ENCODE measurements at regions not wholly inside any gene's neighbourhood (a gene's known extent, or its start where the extent isn't known, plus 50 kb on each side); places are given as distances from the start of the nearest gene placed in this dataset.

GRCh38 chr2:41705634-41706033 lies 342.2 kb upstream of the PKDCC start:
- no peak for DNase-seq

DNA sequence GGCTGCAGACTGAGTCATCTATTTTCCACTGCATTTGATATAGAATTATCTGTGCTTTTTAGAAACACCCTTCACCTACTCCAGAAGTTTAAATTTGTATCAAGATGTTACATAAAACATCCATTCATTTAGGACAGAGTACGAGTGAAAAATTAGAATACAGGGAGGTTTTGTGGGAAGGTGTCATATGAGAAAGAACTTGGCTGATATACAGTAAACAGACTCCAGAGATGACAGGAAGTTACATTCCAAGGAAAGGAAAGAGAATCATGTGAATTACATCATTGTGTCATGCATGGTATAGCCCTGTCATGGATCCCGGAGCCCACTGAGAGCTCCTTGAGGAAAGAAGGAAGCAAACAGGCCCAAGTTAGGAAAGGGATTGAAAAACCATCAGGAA lies 341.5 kb upstream of the PKDCC start:
- no peak for DNase-seq

DNA sequence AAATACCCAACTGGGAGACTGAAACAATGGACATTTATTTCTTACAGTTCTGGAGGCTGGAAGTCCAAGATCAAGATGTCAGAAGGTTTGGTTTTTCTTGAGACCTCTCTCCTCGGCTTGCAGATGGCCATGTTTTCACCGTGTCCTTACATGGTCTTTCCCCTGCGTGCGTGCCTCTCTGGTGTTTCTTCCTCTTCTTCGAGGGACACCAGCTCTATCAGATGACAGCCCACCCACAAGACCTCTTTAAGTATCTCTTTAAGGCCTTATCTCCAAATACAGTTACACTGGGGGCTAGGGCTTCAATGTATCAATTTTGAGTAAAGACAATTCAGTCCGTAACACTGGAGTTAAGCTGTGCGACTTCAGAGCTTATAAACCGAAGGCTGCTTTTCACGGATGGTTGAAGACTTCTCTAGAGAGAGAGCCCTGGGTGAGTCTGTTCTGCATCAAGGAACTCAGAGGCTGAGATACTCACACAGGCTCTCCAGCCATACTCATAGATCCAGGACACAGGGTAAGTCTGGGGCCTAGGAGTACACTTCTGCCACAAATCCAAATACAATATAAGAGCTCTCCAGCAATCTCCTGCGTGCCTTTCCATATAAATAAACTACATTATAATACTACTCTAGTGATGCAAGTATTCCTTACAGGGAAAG lies 339.9 kb upstream of the PKDCC start:
- no peak for DNase-seq

GRCh38 chr2:41709702-41710599 lies 337.9 kb upstream of the PKDCC start:
- no peak for DNase-seq

- no peak for DNase-seq
Observed at GRCh38 chr2:41710944-41711343, 336.9 kb upstream of the PKDCC start.

DNA sequence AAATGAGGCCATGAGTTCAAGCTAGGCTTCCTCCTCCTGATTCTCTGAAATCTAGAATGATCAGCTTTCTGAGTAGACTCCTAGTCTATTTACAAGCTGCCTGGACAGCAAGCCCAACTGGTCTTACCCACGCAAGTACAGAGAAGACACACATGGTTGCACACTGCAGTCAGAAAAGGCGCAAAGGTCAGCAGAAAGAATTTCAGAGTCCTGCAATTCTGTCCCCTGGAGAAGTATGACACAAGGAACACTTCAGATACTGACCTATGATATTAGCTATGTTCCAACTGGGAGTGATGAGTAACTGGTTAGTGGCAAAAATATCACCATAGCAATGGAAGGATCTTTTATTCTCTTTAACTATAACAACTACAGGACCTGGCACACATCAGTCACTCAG lies 336.1 kb upstream of the PKDCC start:
- DNase-seq, result no peak

DNA sequence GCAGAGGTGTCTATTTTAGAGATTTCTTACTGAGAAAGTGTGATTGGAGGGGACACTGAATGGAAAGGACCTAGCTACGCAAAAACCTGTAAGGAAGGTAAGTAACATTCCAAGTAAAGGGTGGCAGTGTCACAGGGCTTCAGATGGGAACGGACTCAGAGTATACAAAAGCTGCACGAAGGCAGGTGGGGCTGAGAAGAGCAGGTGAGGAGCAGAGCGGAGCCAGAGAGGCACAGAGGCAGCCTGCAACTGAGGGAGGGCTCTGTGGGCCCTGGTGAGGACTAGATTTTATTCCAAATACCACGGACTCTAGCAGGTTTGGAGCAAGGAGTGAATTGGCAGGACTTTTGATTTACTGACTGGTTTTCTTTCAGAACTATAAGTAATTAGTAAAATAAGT lies 331.3 kb upstream of the PKDCC start:
- peak; percentile 60 for DNase-seq

- peak; percentile 16 for DNase-seq
Observed at GRCh38 chr2:41717839-41718238, 330.0 kb upstream of the PKDCC start.

GRCh38 chr2:41718705-41719104 lies 329.1 kb upstream of the PKDCC start:
- no peak for DNase-seq

- peak; percentile 25 for DNase-seq
Observed at GRCh38 chr2:41719756-41720155, 328.1 kb upstream of the PKDCC start.

DNA sequence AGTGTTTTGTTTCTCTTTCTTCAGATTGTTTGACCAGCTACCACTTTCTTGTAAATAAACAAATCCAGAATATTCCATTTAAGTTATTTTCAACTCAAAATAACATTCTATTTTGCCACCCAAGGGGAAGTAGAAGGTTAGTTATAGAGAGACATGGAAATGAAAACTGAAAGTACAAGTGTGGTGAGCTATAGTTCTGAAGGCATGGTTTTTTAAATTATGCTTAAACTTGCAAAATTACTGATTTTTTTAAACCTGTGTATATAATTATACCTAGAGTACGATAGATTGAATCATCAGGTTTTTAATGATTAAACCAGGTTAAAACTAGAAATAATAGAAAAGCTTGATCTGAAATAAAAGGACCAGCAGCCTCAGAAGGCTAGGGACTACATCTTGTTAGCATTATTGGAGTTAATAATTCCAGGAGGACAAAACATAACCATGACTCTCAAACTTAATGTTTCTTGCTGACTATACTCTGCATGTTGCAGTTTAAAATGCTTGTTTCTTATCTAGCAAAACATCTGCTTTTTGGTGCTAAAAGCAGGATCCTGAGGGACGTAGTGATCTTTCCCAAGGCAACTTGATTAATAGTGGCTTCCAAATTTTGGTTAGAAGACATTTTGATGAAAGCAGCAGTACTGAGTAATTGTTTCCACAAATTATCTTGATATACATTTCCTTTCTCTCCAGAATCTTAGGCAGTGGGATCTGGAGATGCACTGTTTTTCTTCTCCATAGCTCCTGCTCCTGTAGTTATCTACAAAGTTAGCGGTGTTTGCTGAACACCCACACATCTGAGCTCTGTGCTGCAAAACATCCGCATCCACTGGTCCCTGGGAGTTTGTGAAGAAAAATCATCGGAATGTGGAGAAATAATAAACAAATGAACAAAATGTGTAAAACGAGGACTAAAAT lies 327.2 kb upstream of the PKDCC start:
- no peak for DNase-seq

GRCh38 chr2:41722668-41723369 lies 325.0 kb upstream of the PKDCC start:
- peak; percentile 67 for DNase-seq

- DNase-seq, result no peak
Observed at GRCh38 chr2:41723526-41723925, 324.3 kb upstream of the PKDCC start.

DNA sequence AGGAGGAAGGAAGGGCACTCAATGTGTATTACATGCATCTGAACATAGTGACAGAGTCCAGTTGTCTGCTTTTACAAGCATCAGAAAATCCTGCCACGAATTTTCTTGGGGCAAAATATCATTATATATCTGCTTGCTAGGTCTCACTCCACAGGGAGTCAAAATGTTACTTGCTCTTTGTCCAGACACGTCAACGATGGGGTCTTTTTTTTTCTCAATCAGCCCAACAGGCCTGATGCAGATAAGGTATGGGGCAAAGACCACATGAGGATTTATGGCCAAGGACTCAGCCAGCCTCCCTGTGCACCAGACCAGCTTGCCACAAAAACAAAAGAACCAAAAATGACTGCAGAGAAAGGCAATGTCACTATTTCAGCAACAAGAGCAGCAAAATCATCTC lies 323.4 kb upstream of the PKDCC start:
- DNase-seq, result no peak

DNA sequence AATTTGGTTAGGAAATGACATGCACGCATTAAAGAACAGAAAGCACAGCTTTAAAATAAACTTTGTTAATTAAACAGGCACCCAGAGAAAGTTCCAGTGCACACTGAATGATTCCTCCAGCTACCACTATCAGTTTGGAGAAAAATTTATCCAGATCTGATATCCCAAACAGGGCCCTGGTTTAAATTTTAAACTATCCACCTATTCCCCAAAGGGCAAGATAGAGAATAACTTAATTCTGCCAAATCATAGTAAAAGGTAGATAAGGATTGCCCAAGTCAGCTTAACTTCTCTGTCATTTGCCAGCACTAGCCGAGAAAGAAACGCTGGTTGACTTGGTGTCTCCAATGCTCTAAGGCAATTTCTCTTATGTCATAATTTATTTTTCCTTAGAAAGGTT lies 321.9 kb upstream of the PKDCC start:
- DNase-seq, result no peak

GRCh38 chr2:41726364-41726763 lies 321.5 kb upstream of the PKDCC start:
- DNase-seq, result no peak

DNA sequence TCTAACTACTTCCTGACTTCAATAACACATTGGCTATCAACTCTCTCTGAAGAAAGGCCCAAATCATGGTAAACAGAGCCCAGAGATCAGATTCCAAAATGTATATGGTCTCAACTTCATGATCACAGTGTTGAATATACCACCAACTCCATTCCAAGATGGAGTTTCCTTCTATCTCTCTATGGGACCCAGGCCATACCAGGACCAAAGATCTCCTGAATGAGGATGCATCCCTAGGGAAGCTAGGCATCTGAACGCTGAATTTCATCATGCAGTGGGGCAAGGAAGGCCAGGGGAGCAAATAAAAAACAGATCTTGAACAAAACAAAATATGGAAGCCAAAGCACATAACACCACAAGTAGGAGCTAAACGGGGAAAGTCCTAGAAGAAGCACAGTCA lies 320.7 kb upstream of the PKDCC start:
- no peak for DNase-seq

- DNase-seq, result no peak
Observed at GRCh38 chr2:41727711-41728110, 320.1 kb upstream of the PKDCC start.

DNA sequence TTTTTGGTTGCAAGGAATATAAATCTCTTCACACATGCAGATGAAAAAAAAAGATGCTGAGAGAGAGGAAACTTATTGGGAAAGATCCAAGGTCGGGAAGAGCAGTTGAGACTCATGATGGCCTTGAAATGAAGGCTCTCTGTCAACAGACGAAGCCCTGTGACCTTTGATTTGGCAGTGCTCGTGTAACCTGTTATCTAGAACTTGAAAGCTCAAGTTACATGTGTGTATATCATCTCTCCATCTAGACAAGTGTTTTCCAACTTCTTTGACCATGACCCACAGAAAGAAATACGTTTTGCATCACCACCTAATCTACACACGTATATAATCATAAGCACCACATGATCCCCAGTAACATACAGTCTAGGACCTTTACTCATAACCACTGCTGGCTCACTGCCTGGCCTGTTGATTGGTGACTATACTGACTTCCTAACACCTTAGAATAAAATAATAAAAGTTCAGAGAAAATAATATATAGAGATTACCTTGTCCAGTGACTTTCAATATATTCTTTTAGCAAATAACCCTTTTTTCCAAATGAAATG lies 319.0 kb upstream of the PKDCC start:
- peak; percentile 19 for DNase-seq

DNA sequence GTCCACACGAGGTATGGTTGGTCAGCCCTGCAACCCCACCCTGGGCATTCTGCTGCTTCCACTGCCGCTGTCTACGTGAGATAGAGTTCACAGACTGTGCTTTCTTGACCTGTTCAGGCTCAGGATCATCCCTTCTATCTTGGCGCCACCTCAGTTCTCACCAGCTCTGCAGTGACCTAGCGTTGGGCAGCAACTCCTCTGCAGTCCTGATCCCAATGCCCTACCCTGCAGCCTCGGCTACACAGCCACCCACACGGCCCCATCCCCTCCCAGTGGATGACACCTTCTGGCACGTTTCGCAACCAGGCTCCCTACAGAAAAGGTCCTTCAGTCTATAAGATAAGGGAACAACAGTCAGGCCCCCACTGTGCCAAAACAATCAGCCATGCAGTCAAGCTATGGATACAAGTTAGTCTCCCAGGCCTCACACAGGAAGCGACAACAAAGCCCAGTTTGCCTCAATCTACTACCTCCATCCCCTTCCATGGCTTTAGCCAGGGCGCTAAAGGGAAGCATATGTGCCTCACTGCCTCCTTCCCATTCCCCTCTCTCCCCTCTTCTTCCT lies 317.9 kb upstream of the PKDCC start:
- no peak for DNase-seq

DNA sequence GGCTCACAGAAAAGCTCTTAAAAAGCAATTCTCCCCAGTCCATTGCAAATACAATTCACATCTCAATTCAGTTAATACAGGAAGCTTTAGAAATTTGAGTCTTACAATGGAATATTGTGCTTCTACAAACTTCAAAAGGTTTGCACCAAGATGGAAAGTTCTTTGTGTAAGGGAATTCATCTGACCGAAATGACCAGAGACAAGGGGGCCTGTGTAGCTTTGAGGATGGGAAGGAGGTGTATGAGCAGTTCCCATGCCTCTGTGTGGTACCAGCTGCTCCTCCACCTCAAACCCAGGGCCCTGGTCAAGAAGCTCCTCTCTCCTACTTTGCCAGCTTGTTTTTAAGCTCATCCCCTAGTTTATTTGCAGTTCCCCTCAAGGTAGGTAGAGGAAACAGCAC lies 312.8 kb upstream of the PKDCC start:
- no peak for DNase-seq

GRCh38 chr2:41735476-41735875 lies 312.3 kb upstream of the PKDCC start:
- no peak for DNase-seq
